ENCODE measurements at regions not wholly inside any gene's neighbourhood (a gene's known extent, or its start where the extent isn't known, plus 50 kb on each side); places are given as distances from the start of the nearest gene placed in this dataset.

- peaks cover 53% of the 10 kb centered on the region for H3K27me3 Mint-ChIP-seq (ENCODE audit: low read depth)
These were observed 121.4 kb upstream of the CEP162 start for GRCh38 chr6:84348801-84349200.

GRCh38 chr6:84346372-84346771 lies 118.9 kb upstream of the CEP162 start:
- H3K9me3 Mint-ChIP-seq: no peaks in the 10 kb centered on the region

More at GRCh38 chr6:84348801-84349200, 121.4 kb upstream of the CEP162 start:
- Mint-ChIP-seq H3K36me3 (no peaks in the 10 kb centered on the region), H3K27ac (no peak overlapping the region), H3K4me1 (peaks cover 20% of the 10 kb centered on the region), H3K9me3 (no peaks in the 10 kb centered on the region), H3K4me3 (no peak overlapping the region)
- no peak for TF ChIP-seq CTCF (IDR thresholded peaks at IDR 0.05; ENCODE audit: unreplicated experiment)
- no peak for DNase-seq (ENCODE audit: low spot score in 2 of 2, unreplicated experiment in 2 of 2)

DNA sequence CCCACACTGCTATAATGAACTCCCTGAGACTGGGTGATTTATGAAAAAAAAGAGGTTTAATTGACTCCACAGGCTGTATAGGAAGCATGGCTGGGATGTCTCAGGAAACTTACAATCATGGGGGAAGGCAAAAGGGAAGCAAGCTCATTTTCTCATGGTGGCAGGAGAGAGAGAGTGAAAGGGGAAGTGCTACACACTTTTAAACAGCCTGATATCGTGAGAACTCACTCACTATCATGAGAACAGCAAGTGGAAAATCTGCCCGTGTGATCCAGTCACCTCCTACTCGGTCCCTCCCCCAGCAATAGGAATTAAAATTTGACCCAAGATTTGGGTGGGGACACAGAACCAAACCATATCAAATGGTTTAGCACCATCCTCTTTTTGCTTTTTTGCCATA lies 116.6 kb upstream of the CEP162 start:
- Mint-ChIP-seq H3K9me3 (peaks cover 14% of the 10 kb centered on the region), H3K4me1 (no peaks in the 10 kb centered on the region)
- no peak for TF ChIP-seq CTCF (IDR thresholded peaks at IDR 0.05; ENCODE audit: unreplicated experiment)

More at GRCh38 chr6:84346372-84346771, 118.9 kb upstream of the CEP162 start:
- no peak for TF ChIP-seq CTCF (IDR thresholded peaks at IDR 0.05; ENCODE audit: unreplicated experiment)
- Mint-ChIP-seq H3K27me3 (ENCODE audit: low read depth) (peaks cover 54% of the 10 kb centered on the region), H3K36me3 (no peaks in the 10 kb centered on the region), H3K4me3 (no peak overlapping the region), H3K4me1 (peaks cover 11% of the 10 kb centered on the region), H3K27ac (no peak overlapping the region)
- DNase-seq (ENCODE audit: low spot score in 2 of 2, unreplicated experiment in 2 of 2): no peak

GRCh38 chr6:84340422-84340821 lies 113.0 kb upstream of the CEP162 start:
- Mint-ChIP-seq H3K27ac (no peak overlapping the region), H3K27me3 (ENCODE audit: low read depth) (peaks cover 31% of the 10 kb centered on the region), H3K4me1 (no peaks in the 10 kb centered on the region), H3K9me3 (peaks cover 42% of the 10 kb centered on the region), H3K36me3 (no peaks in the 10 kb centered on the region), H3K4me3 (no peak overlapping the region)
- no peak for DNase-seq (ENCODE audit: low spot score in 2 of 2, unreplicated experiment in 2 of 2)
- TF ChIP-seq CTCF (IDR thresholded peaks at IDR 0.05; ENCODE audit: unreplicated experiment): no peak

More for the DNA sequence above, 116.6 kb upstream of the CEP162 start:
- Mint-ChIP-seq H3K27ac (no peak overlapping the region), H3K4me3 (no peak overlapping the region), H3K27me3 (ENCODE audit: low read depth) (peaks cover 52% of the 10 kb centered on the region), H3K36me3 (no peaks in the 10 kb centered on the region)
- no peak for DNase-seq (ENCODE audit: low spot score in 2 of 2, unreplicated experiment in 2 of 2)

DNA sequence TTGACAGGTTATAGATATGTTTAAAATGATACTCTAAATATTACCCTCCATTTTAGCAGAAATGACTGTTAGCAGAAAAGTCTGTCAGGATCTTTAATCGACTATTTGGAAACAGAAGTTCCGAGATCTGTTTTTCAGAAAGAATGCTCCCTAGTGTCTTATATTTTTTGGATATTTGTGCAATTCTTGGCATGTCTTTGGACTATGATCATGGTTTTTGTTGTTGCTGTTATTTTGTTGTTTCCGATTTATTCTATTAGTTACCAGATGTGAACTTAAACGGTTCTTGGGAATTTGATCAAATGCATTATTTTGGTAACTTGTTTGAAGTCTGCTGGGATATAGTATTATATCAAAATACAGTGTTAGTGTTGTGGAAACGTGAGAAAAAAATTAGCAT lies 106.4 kb upstream of the CEP162 start:
- TF ChIP-seq CTCF (IDR thresholded peaks at IDR 0.05; ENCODE audit: unreplicated experiment): no peak
- peaks cover 4% of the 10 kb centered on the region for H3K4me1 Mint-ChIP-seq
- H3K36me3 Mint-ChIP-seq: no peaks in the 10 kb centered on the region
- H3K27me3 Mint-ChIP-seq (ENCODE audit: low read depth): peaks cover 2% of the 10 kb centered on the region
- DNase-seq (ENCODE audit: low spot score in 2 of 2, unreplicated experiment in 2 of 2): no peak
- H3K27ac Mint-ChIP-seq: no peak overlapping the region
- peaks cover 30% of the 10 kb centered on the region for H3K9me3 Mint-ChIP-seq
- no peak overlapping the region for H3K4me3 Mint-ChIP-seq

All from mesothelial cell of epicardium (in vitro differentiated cells).